ENCODE measurements at regions not wholly inside any gene's neighbourhood (a gene's known extent, or its start where the extent isn't known, plus 50 kb on each side); places are given as distances from the start of the nearest gene placed in this dataset.

- no peak overlapping the region for H3K27ac ChIP-seq
- in situ Hi-C loops (cut with MboI; ENCODE audit: low sequenced_read_pairs in 4 of 4): no loop called here
- intact Hi-C loops (cut with DNase I; ENCODE audit: low total_unique reads): no loop called here
Measured at GRCh38 chr4:11898796-11899195, 470.1 kb upstream of the HS3ST1 start.

GRCh38 chr4:11895766-11896165 lies 467.1 kb upstream of the HS3ST1 start:
- H3K4me3 ChIP-seq: no peak overlapping the region
- no peaks in the 10 kb centered on the region for H3K36me3 ChIP-seq
- no peak overlapping the region for H3K27ac ChIP-seq
- TF ChIP-seq CTCF (IDR thresholded peaks at IDR 0.05 in 4 of 5, conservative IDR thresholded peaks at IDR 0.05 in 1 of 5): no peak
- TF ChIP-seq POLR2A (IDR thresholded peaks at IDR 0.05): no peak
- H3K27me3 ChIP-seq: no peaks in the 10 kb centered on the region
- no peaks in the 10 kb centered on the region for H3K9me3 ChIP-seq
- ATAC-seq: no peak
- intact Hi-C loops (cut with DNase I; ENCODE audit: low total_unique reads): no loop called here
- in situ Hi-C loops (cut with MboI; ENCODE audit: low sequenced_read_pairs in 4 of 4): no loop called here
- no peak for DNase-seq
- H3K4me1 ChIP-seq: no peaks in the 10 kb centered on the region

More at GRCh38 chr4:11898796-11899195, 470.1 kb upstream of the HS3ST1 start:
- H3K36me3 ChIP-seq: no peaks in the 10 kb centered on the region
- TF ChIP-seq CTCF (IDR thresholded peaks at IDR 0.05 in 4 of 5, conservative IDR thresholded peaks at IDR 0.05 in 1 of 5) (no peak), POLR2A (IDR thresholded peaks at IDR 0.05) (no peak)
- H3K27me3 ChIP-seq: no peaks in the 10 kb centered on the region
- DNase-seq (no peak), ATAC-seq (no peak)
- no peaks in the 10 kb centered on the region for H3K9me3 ChIP-seq
- no peak overlapping the region for H3K4me3 ChIP-seq
- H3K4me1 ChIP-seq: no peaks in the 10 kb centered on the region

- H3K4me3 ChIP-seq: no peak overlapping the region
- H3K27me3 ChIP-seq: no peaks in the 10 kb centered on the region
- H3K9me3 ChIP-seq: no peaks in the 10 kb centered on the region
- ATAC-seq (no peak), DNase-seq (no peak)
- TF ChIP-seq POLR2A (IDR thresholded peaks at IDR 0.05) (no peak), CTCF (IDR thresholded peaks at IDR 0.05 in 4 of 5, conservative IDR thresholded peaks at IDR 0.05 in 1 of 5) (no peak)
- H3K27ac ChIP-seq: no peak overlapping the region
- in situ Hi-C loops (cut with MboI; ENCODE audit: low sequenced_read_pairs in 4 of 4): no loop called here
- no peaks in the 10 kb centered on the region for H3K4me1 ChIP-seq
- intact Hi-C loops (cut with DNase I; ENCODE audit: low total_unique reads): no loop called here
- H3K36me3 ChIP-seq: no peaks in the 10 kb centered on the region
Measured at GRCh38 chr4:11894977-11895376, 466.3 kb upstream of the HS3ST1 start.

GRCh38 chr4:11894221-11894620 lies 465.5 kb upstream of the HS3ST1 start:
- ATAC-seq (no peak), DNase-seq (no peak)
- Histone ChIP-seq H3K4me3 (no peak overlapping the region), H3K9me3 (no peaks in the 10 kb centered on the region), H3K36me3 (no peaks in the 10 kb centered on the region), H3K27me3 (no peaks in the 10 kb centered on the region), H3K27ac (no peak overlapping the region), H3K4me1 (no peaks in the 10 kb centered on the region)
- intact Hi-C loops (cut with DNase I; ENCODE audit: low total_unique reads): no loop called here
- in situ Hi-C loops (cut with MboI; ENCODE audit: low sequenced_read_pairs in 4 of 4): no loop called here
- TF ChIP-seq CTCF (IDR thresholded peaks at IDR 0.05 in 4 of 5, conservative IDR thresholded peaks at IDR 0.05 in 1 of 5): no peak
- no peak for TF ChIP-seq POLR2A (IDR thresholded peaks at IDR 0.05)

GRCh38 chr4:11889099-11889498 lies 460.4 kb upstream of the HS3ST1 start:
- in situ Hi-C loops (cut with MboI; ENCODE audit: low sequenced_read_pairs in 4 of 4) (no loop called here), intact Hi-C loops (cut with DNase I; ENCODE audit: low total_unique reads) (no loop called here)
- Histone ChIP-seq H3K4me3 (no peak overlapping the region), H3K36me3 (no peaks in the 10 kb centered on the region), H3K27me3 (no peaks in the 10 kb centered on the region), H3K4me1 (no peaks in the 10 kb centered on the region), H3K9me3 (no peaks in the 10 kb centered on the region), H3K27ac (no peak overlapping the region)
- no peak for DNase-seq
- no peak for TF ChIP-seq POLR2A (IDR thresholded peaks at IDR 0.05)
- TF ChIP-seq CTCF (IDR thresholded peaks at IDR 0.05 in 4 of 5, conservative IDR thresholded peaks at IDR 0.05 in 1 of 5): no peak
- no peak for ATAC-seq
